HEK293T (cell line): ENCODE measurements at regions not wholly inside any gene's neighbourhood (a gene's known extent, or its start where the extent isn't known, plus 50 kb on each side); places are given as distances from the start of the nearest gene placed in this dataset.

ENCODE experiments used
- ARNT ChIP-seq: fragments of 450-650 bp; IDR thresholded peaks from 2 replicates; pipeline ENCODE4 v1.6.1; 2017; ENCODE audit warnings: mild to moderate bottlenecking
- FOXA1 ChIP-seq: fragments of 450-650 bp; IDR thresholded peaks from 2 replicates; pipeline ENCODE4 v1.6.1; 2016; ENCODE audit warnings: mild to moderate bottlenecking
- HDGF ChIP-seq: fragments of 450-650 bp; IDR thresholded peaks from 2 replicates; pipeline ENCODE4 v1.6.1; 2017; ENCODE audit warnings: antibody characterized with exemption, borderline replicate concordance

- TF ChIP-seq ARNT (no peak), HDGF (no peak), FOXA1 (no peak)
These were observed 177.3 kb downstream of the URI1 start for GRCh38 chr19:30119180-30119908.
